GM13976 (cell line): ENCODE measurements at regions not wholly inside any gene's neighbourhood (a gene's known extent, or its start where the extent isn't known, plus 50 kb on each side); places are given as distances from the start of the nearest gene placed in this dataset.
A peak's percentile ranks its signal among the peaks of the same experiment; 100 is the strongest.
"Not testable (repeated sequence)": the region's sequence is repeated elsewhere in the genome, so short reads cannot be mapped to it uniquely, and the experiment has no call there.

ENCODE experiments used
- DNase-seq: peaks from one replicate; pipeline ENCODE4 v3.0.0; 2012; ENCODE audit warnings: low spot score
- CTCF ChIP-seq: IDR thresholded peaks from 2 replicates; pipeline ENCODE4 v1.5.1; 2012; ENCODE audit warnings: borderline replicate concordance, mild to moderate bottlenecking; ENCODE audit not compliant: insufficient read depth; ENCODE audit errors: extremely low read depth, missing control alignments, control extremely low read depth
- in situ Hi-C: fragments of 300-500 bp; cut with MboI; formaldehyde crosslinking; loops from one replicate; pipeline ENCODE4 v1.12.0; 2022; ENCODE audit warnings: low sequenced_read_pairs, mixed read lengths, inconsistent platforms; ENCODE audit not compliant: unreplicated experiment

- no peak for TF ChIP-seq CTCF
- DNase-seq, result no peak
- in situ Hi-C loops, result no loop called here
These were observed 83.9 kb upstream of the KCNAB1 start for GRCh38 chr3:156036258-156037053.

GRCh38 chr3:156037356-156037755 is 83.0 kb upstream of the KCNAB1 start:
- in situ Hi-C loops, result no loop called here
- TF ChIP-seq CTCF, result no peak
- DNase-seq, result no peak

- no peak for DNase-seq
- in situ Hi-C loops, result no loop called here
- TF ChIP-seq CTCF, result no peak
These were observed 81.5 kb upstream of the KCNAB1 start for GRCh38 chr3:156038869-156039268.

- DNase-seq, result no peak
- no peak for TF ChIP-seq CTCF
- in situ Hi-C loops, result no loop called here
These were observed 80.3 kb upstream of the KCNAB1 start for GRCh38 chr3:156040041-156040440.

- DNase-seq, in situ Hi-C loops: not testable (repeated sequence)
These were observed 79.0 kb upstream of the KCNAB1 start for GRCh38 chr3:156041216-156041841.

- DNase-seq, in situ Hi-C loops: not testable (repeated sequence)
These were observed 78.5 kb upstream of the KCNAB1 start for GRCh38 chr3:156041856-156042255.

- TF ChIP-seq CTCF, result peak; percentile 77
- in situ Hi-C loops, DNase-seq: not testable (repeated sequence)
These were observed 76.3 kb upstream of the KCNAB1 start for GRCh38 chr3:156043832-156044633.
